HG03457 (cell line): ENCODE measurements at regions not wholly inside any gene's neighbourhood (a gene's known extent, or its start where the extent isn't known, plus 50 kb on each side); places are given as distances from the start of the nearest gene placed in this dataset.

Source experiments
- ATAC-seq: cut with Tn5 transposase; IDR thresholded peaks from one replicate; pipeline ENCODE4 v1.9.1; 2021; ENCODE audit warnings: moderate number of reproducible peaks; ENCODE audit not compliant: unreplicated experiment

- no peak for ATAC-seq
Measured at GRCh38 chr5:174189654-174190541, 144.4 kb downstream of the NSG2 start.

DNA sequence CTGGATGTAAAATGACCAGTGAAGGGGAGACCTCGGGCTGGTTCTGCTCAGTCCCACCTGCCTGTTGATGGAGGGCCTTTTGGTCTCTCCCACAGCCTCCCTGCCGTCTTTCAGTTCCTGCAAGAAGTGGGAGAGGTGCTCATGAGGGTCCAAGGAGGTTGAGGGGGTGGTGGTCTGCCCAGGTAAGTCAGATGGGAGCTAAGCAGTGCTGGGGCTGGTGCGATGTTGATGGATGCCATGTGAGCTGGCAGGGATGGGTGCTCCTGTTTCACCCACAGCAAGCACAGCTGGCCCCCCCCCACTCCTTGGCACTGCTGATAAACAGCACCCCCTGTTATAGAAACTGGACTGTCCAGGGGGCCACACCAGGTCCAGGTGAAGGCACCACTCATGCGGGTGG lies 145.6 kb downstream of the NSG2 start:
- no peak for ATAC-seq

- ATAC-seq = no peak
Measured at GRCh38 chr5:174191850-174192655, 146.5 kb downstream of the NSG2 start.

DNA sequence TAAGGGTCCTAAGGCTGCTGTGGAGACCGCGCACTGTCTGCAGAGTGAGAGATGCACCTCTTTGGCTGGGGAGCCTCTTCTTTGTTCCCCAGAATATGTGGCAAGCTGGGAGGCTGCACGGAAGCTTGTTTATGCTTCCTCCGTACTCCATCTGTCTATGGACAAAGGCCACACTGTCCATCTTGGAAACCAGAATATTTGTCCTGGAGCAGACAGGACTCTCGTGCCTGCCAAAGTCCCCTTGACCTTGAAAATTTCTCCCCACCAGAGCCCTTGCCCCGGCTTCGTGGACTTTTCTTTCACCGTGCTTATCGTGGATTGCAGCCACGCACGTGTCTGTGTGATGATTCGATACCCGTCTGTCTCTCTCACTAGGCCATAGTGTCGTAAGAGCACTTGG lies 147.4 kb downstream of the NSG2 start:
- ATAC-seq = no peak

- no peak for ATAC-seq
Measured at GRCh38 chr5:174195517-174195916, 150.0 kb downstream of the NSG2 start.

- no peak for ATAC-seq
Measured at GRCh38 chr5:174197929-174198328, 152.4 kb downstream of the NSG2 start.

DNA sequence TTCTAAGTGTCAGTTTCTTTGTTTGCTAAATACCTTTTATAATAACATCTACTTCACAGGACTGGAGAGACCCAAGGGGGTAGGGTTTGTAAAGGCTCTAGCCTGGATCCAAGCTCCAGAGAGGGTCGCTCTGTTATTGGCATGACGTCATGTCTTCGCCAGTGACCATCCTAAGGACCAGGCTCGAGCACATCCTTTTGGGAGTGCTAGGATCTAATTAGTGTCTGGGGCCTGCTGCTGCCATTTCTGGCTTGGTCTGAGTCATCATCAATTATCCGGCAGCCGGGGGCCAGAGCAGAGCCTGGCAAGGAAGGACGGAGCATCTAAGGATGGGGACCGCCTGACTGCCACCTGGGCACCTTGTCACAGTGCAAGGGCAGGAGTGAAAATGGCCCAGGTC lies 153.0 kb downstream of the NSG2 start:
- ATAC-seq = no peak

DNA sequence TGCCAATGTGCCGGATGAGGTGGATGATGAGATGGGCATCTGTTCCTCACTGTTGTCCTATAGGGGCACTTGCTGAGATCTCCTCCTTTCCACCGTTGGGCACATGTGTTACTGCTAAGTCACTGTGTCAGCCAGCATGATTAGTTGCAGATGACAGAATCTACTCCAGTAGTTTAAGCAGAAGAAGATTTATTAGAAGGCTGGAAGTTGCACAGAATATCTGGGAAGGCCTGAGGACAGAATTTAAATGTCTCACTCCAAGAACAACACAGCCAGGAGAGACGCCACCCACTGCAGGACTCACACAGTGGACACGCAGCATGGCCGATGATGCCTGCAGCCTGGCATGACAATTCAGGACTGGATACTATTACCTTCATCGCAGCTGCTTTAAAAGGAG lies 157.5 kb downstream of the NSG2 start:
- ATAC-seq = no peak

- ATAC-seq = no peak
Measured at GRCh38 chr5:174204535-174205313, 159.2 kb downstream of the NSG2 start.

GRCh38 chr5:174205939-174206338 lies 160.4 kb downstream of the NSG2 start:
- ATAC-seq = no peak

DNA sequence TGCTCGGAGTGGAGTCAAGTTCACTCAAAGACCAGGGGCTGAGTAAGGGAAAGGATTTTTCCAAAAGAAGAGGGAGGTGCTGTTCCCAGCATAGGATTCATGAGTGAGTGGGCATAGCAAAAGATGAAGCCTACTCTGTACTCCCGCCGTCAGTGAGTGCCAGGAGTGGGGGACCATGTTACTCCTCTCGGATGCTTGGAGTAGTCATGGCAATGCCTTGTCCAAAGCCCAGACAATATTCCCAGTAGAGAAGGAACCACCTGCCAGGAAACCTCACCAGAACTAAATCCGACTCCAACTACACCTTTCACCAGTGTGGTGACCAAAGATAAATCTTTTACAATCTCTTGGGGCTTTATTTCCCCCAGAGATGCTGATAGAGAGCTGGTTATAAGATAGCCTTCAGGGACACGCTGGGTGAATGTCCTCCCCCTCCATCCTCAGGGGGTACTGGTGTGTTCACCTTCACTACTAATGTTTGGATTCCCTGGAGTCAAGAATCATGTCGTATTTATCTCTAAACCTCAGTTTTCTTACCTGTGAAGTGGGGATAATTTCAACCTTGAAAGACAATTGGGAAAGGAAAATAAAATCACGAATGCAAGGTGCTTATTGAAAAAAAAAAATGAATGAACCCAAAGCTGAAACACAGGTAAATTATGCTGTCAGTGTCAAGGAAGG lies 165.2 kb downstream of the NSG2 start:
- ATAC-seq = no peak

GRCh38 chr5:174211277-174211626 lies 165.7 kb downstream of the NSG2 start:
- no peak for ATAC-seq

- ATAC-seq = no peak
Measured at GRCh38 chr5:174217527-174217926, 172.0 kb downstream of the NSG2 start.

GRCh38 chr5:174218162-174218561 lies 172.7 kb downstream of the NSG2 start:
- no peak for ATAC-seq

DNA sequence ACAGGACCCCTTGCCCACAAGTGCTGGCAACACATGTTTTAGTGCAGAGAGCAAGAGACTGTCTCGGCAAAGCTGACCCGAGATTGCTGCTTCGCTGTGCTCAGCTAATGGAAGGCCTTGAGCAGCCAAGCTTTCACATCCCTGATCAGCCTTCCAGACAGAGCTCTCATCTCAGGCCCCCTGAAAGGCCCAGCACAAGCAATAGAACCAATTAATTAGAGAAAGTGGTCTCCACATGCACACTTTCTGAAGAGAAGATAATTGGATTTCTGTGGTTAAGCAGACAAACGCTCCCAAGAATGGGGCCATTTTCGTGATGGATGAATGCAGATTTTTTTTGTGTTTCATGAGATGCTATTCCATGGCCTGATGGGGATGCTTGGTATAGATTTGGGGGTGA lies 174.9 kb downstream of the NSG2 start:
- ATAC-seq = no peak

- no peak for ATAC-seq
Measured at GRCh38 chr5:174221436-174221835, 175.9 kb downstream of the NSG2 start.

GRCh38 chr5:174221946-174222345 lies 176.4 kb downstream of the NSG2 start:
- no peak for ATAC-seq

- no peak for ATAC-seq
Measured at GRCh38 chr5:174222891-174223290, 177.4 kb downstream of the NSG2 start.

DNA sequence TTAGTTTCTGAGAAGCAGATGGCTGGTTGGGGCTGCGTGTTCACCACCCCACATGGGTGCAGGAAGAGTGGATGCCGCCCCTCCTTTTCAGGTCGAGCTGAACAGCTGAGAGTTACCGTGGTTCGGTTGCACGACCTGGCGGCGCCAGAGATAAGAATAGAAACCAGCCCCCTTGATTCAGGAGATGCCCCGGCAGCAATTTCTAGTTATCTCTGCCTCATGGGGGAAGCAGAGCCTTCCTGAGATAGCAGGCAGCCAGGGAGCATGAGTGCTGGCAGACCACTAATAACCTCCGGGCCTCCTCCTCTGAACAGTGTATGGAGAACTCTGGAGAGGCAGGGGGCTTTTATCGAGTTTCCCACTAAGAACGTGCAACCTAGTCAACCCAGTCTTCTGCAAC lies 177.8 kb downstream of the NSG2 start:
- ATAC-seq = no peak

DNA sequence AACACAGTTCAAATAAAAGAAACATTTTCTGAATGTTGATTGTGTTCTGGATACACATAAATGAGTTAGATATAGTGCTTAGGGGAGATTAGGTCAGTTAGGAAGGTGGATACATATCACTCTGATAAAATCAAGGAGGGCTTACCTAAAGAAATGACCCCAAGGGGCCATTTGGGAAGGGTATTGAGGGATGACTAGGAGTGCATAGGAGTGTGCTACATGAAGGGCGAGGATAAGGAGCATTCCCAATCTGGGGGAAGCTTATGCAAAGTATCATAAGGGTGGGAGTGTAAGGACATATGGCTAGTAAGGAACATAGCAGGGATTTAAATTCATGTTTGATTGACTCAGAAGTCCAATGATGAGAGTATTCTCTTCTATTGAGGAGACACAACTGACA lies 183.6 kb downstream of the NSG2 start:
- no peak for ATAC-seq
